ENCODE measurements at regions not wholly inside any gene's neighbourhood (a gene's known extent, or its start where the extent isn't known, plus 50 kb on each side); places are given as distances from the start of the nearest gene placed in this dataset.
"Not testable (repeated sequence)": the region's sequence is repeated elsewhere in the genome, so short reads cannot be mapped to it uniquely, and the experiment has no call there.

GRCh38 chr10:36559412-36560400 is 565.7 kb upstream of the ANKRD30A start:
- DNase-seq (ENCODE audit: low spot score), result no peak

GRCh38 chr10:36556468-36556867 is 568.9 kb upstream of the ANKRD30A start:
- no peak for DNase-seq (ENCODE audit: low spot score)

GRCh38 chr10:36555036-36555435 is 570.4 kb upstream of the ANKRD30A start:
- DNase-seq (ENCODE audit: low spot score), result no peak

- DNase-seq (ENCODE audit: low spot score), result no peak
These were observed 577.4 kb upstream of the ANKRD30A start for GRCh38 chr10:36547965-36548364.

- DNase-seq (ENCODE audit: low spot score), result no peak
These were observed 582.9 kb upstream of the ANKRD30A start for GRCh38 chr10:36542493-36542892.

- DNase-seq (ENCODE audit: low spot score), result no peak
These were observed 584.8 kb upstream of the ANKRD30A start for GRCh38 chr10:36540611-36541010.

- no peak for DNase-seq (ENCODE audit: low spot score)
These were observed 586.3 kb upstream of the ANKRD30A start for GRCh38 chr10:36538953-36539586.

- DNase-seq (ENCODE audit: low spot score), result no peak
These were observed 590.9 kb upstream of the ANKRD30A start for GRCh38 chr10:36534471-36535002.

- DNase-seq (ENCODE audit: low spot score), result no peak
These were observed 591.5 kb upstream of the ANKRD30A start for GRCh38 chr10:36533861-36534260.

- DNase-seq (ENCODE audit: low spot score), result no peak
These were observed 592.1 kb upstream of the ANKRD30A start for GRCh38 chr10:36533316-36533715.

- DNase-seq (ENCODE audit: low spot score), result no peak
These were observed 593.8 kb upstream of the ANKRD30A start for GRCh38 chr10:36531621-36532020.

- DNase-seq (ENCODE audit: low spot score), result no peak
These were observed 599.4 kb upstream of the ANKRD30A start for GRCh38 chr10:36526033-36526432.

- not testable (repeated sequence) for DNase-seq (ENCODE audit: low spot score)
These were observed 601.3 kb upstream of the ANKRD30A start for GRCh38 chr10:36524126-36524525.

GRCh38 chr10:36519909-36520308 is 605.5 kb upstream of the ANKRD30A start:
- no peak for DNase-seq (ENCODE audit: low spot score)

- DNase-seq (ENCODE audit: low spot score), result no peak
These were observed 609.1 kb upstream of the ANKRD30A start for GRCh38 chr10:36516281-36516680.

- DNase-seq (ENCODE audit: low spot score), result no peak
These were observed 610.1 kb upstream of the ANKRD30A start for GRCh38 chr10:36515319-36515718.

GRCh38 chr10:36507715-36508114 is 617.7 kb upstream of the ANKRD30A start:
- no peak for DNase-seq (ENCODE audit: low spot score)

- no peak for DNase-seq (ENCODE audit: low spot score)
These were observed 618.5 kb upstream of the ANKRD30A start for GRCh38 chr10:36506697-36507496.

- DNase-seq (ENCODE audit: low spot score), result no peak
These were observed 619.1 kb upstream of the ANKRD30A start for GRCh38 chr10:36506261-36506660.

- no peak for DNase-seq (ENCODE audit: low spot score)
These were observed 620.6 kb upstream of the ANKRD30A start for GRCh38 chr10:36504758-36505157.

- no peak for DNase-seq (ENCODE audit: low spot score)
These were observed 625.1 kb upstream of the ANKRD30A start for GRCh38 chr10:36500266-36500665.
